Progenitor cell of endocrine pancreas (in vitro differentiated cells): ENCODE measurements at regions not wholly inside any gene's neighbourhood (a gene's known extent, or its start where the extent isn't known, plus 50 kb on each side); places are given as distances from the start of the nearest gene placed in this dataset.

Source experiments
- DNase-seq: peaks from one replicate; pipeline ENCODE4 v3.0.0; 2021; ENCODE audit warnings: low spot score; ENCODE audit not compliant: unreplicated experiment
- H3K27ac Mint-ChIP-seq: 2 replicates; pipeline ENCODE4 v1.8.0; 2021; ENCODE audit warnings: mild to moderate bottlenecking, moderate library complexity, mixed read lengths
- H3K27me3 Mint-ChIP-seq: 2 replicates; pipeline ENCODE4 v1.8.0; 2021; ENCODE audit warnings: mixed read lengths
- H3K36me3 Mint-ChIP-seq: 2 replicates; pipeline ENCODE4 v1.8.0; 2022; ENCODE audit warnings: mixed read lengths; ENCODE audit not compliant: insufficient read depth
- H3K4me1 Mint-ChIP-seq: 2 replicates; pipeline ENCODE4 v1.8.0; 2021; ENCODE audit warnings: low read depth, mixed read lengths
- H3K4me3 Mint-ChIP-seq: 2 replicates; pipeline ENCODE4 v1.8.0; 2021; ENCODE audit warnings: low read depth, mild to moderate bottlenecking, moderate library complexity, mixed read lengths
- H3K9me3 Mint-ChIP-seq: 2 replicates; pipeline ENCODE4 v1.8.0; 2021; ENCODE audit warnings: low read depth, mixed read lengths
- TF ChIP-seq, protein P1 (sequence below): fragments of 200-600 bp; sonication (generic); IDR thresholded peaks from one replicate; pipeline ENCODE4 v1.5.0; 2021; ENCODE audit warnings: antibody characterized with exemption, mild to moderate bottlenecking; ENCODE audit not compliant: unreplicated experiment

DNA sequence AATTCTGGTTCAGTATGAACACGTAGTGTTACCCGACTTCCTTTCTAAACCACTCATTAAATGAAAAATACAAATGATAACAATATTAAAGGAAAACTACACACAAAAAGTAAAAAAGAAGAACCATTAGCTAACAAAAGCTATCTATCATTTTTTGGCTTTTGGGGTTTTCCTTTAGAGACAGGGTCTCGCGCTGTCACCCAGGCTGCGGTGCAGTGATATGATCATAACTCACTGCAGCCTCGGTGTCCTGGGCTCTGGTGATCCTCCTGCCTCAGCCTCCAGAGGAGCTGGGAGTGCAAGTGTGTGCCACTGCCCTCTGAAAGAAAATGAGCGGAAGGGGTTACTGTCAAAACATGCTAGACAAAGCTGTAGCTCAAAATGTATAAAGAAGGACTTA, 238.2 kb upstream of the AVPR1A start:
- no peak for DNase-seq
- TF ChIP-seq, protein P1, sequence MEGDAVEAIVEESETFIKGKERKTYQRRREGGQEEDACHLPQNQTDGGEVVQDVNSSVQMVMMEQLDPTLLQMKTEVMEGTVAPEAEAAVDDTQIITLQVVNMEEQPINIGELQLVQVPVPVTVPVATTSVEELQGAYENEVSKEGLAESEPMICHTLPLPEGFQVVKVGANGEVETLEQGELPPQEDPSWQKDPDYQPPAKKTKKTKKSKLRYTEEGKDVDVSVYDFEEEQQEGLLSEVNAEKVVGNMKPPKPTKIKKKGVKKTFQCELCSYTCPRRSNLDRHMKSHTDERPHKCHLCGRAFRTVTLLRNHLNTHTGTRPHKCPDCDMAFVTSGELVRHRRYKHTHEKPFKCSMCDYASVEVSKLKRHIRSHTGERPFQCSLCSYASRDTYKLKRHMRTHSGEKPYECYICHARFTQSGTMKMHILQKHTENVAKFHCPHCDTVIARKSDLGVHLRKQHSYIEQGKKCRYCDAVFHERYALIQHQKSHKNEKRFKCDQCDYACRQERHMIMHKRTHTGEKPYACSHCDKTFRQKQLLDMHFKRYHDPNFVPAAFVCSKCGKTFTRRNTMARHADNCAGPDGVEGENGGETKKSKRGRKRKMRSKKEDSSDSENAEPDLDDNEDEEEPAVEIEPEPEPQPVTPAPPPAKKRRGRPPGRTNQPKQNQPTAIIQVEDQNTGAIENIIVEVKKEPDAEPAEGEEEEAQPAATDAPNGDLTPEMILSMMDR: no peak

DNA sequence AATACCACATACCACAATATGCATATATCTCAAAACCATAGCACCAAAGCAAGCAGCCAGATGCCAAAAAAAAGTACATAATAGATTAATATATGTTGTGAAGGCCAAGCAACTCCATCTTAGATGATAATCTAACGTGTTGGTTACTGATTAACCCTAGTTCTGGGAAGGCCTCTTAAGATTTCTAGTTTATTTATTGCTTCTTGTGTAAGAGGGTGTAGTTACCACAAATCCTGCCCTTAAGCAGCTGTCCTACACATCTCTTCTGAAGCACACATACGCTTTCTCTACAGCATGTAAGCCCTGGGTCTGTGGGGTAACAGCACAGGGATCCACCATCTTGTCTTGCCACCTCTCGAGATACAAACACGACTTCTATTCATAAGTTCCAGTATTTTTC, 236.8 kb upstream of the AVPR1A start:
- H3K36me3 Mint-ChIP-seq: no peaks in the 10 kb centered on the region
- peaks cover 4% of the 10 kb centered on the region for H3K4me1 Mint-ChIP-seq
- no peak for DNase-seq
- no peaks in the 10 kb centered on the region for H3K27me3 Mint-ChIP-seq
- TF ChIP-seq, protein P1: no peak
- no peak overlapping the region for H3K4me3 Mint-ChIP-seq
- no peaks in the 10 kb centered on the region for H3K9me3 Mint-ChIP-seq
- no peak overlapping the region for H3K27ac Mint-ChIP-seq

More for the DNA sequence above, 238.2 kb upstream of the AVPR1A start:
- H3K9me3 Mint-ChIP-seq: no peaks in the 10 kb centered on the region
- H3K27ac Mint-ChIP-seq: no peak overlapping the region
- H3K4me3 Mint-ChIP-seq: no peak overlapping the region
- no peaks in the 10 kb centered on the region for H3K27me3 Mint-ChIP-seq
- no peaks in the 10 kb centered on the region for H3K36me3 Mint-ChIP-seq
- peaks cover 4% of the 10 kb centered on the region for H3K4me1 Mint-ChIP-seq

DNA sequence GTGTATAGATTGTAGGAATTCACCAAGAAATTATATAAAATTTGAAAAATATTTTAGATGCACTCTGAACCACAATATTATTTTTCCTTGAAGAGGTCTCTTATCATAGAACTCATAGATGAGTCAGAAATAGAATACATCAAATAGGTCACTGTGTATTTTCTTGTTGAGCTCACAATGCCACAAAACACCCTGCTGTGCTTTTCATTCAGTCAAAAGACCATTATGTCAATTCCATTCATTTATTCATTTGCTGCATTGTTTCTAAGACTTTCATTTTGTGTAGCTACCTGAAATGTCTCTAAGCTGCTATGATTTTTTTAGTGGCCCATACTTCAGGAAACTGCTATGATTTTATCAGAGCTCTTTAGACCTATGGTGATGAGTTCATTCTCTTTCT, 231.9 kb upstream of the AVPR1A start:
- H3K27me3 Mint-ChIP-seq: peaks cover 5% of the 10 kb centered on the region
- H3K9me3 Mint-ChIP-seq: no peaks in the 10 kb centered on the region
- no peak for DNase-seq
- H3K36me3 Mint-ChIP-seq: no peaks in the 10 kb centered on the region
- H3K27ac Mint-ChIP-seq: no peak overlapping the region
- no peaks in the 10 kb centered on the region for H3K4me1 Mint-ChIP-seq
- H3K4me3 Mint-ChIP-seq: no peak overlapping the region
- TF ChIP-seq, protein P1: no peak

DNA sequence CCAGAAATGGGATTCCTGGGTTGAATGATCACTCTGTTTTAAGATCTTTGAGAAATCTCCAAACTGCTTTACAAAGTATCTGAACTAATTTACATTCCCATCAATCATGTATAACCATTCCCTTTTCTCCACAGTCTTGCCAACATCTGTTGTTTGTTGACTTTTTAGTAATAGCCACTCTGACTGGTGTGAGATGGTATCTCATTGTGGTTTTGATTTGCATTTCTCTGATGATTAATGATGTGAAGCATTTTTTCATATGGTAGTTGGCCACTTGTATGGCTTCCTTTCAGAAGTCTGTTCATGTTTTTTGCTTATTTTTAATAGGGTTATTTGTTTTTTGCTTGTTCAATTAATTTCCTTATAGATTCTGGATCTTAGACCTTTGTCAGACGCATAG, 211.8 kb upstream of the AVPR1A start:
- peaks cover 3% of the 10 kb centered on the region for H3K9me3 Mint-ChIP-seq
- H3K4me3 Mint-ChIP-seq: no peak overlapping the region
- H3K4me1 Mint-ChIP-seq: peaks cover 1% of the 10 kb centered on the region
- H3K27ac Mint-ChIP-seq: no peak overlapping the region
- TF ChIP-seq, protein P1: no peak
- H3K27me3 Mint-ChIP-seq: no peaks in the 10 kb centered on the region
- no peak for DNase-seq
- no peaks in the 10 kb centered on the region for H3K36me3 Mint-ChIP-seq

- Mint-ChIP-seq H3K27ac (no peak overlapping the region), H3K36me3 (no peaks in the 10 kb centered on the region), H3K9me3 (peaks cover 3% of the 10 kb centered on the region), H3K4me3 (no peak overlapping the region), H3K4me1 (peaks cover 1% of the 10 kb centered on the region), H3K27me3 (no peaks in the 10 kb centered on the region)
- TF ChIP-seq, protein P1: no peak
- no peak for DNase-seq
Measured at GRCh38 chr12:63362166-63362565, 211.2 kb upstream of the AVPR1A start.
